NOMO-1 treated with DMSO at 0.1 percent for 48 hours (cell line): ENCODE measurements at regions not wholly inside any gene's neighbourhood (a gene's known extent, or its start where the extent isn't known, plus 50 kb on each side); places are given as distances from the start of the nearest gene placed in this dataset.

Source experiments
- DNase-seq: peaks from one replicate; lab custom pipeline; 2025; ENCODE audit not compliant: unreplicated experiment; lab: John Stamatoyannopoulos, UW

- DNase-seq, result no peak
Measured at GRCh38 chr7:106797937-106798336, 67.1 kb upstream of the PIK3CG start.

DNA sequence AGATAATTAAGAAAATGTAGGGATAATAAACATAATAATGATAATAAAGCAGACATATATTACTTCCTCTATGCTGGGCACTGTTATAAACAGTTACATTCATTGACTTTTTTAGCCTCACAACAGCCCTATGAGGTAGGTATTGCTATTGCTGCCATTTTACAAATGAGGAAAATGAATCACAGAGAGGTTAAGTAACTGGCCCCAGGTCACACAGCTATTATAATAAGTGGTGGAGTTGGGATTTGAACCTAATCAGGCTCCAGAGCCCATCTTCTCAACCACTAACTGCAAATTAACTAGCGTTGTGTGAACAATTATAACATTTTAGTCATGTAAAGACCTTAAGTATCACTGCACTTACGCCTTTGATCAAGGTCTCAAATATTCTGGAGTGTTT, 62.5 kb upstream of the PIK3CG start:
- no peak for DNase-seq

- no peak for DNase-seq
Measured at GRCh38 chr7:106806556-106806955, 58.5 kb upstream of the PIK3CG start.

GRCh38 chr7:106807474-106807873, 57.6 kb upstream of the PIK3CG start:
- DNase-seq, result no peak

DNA sequence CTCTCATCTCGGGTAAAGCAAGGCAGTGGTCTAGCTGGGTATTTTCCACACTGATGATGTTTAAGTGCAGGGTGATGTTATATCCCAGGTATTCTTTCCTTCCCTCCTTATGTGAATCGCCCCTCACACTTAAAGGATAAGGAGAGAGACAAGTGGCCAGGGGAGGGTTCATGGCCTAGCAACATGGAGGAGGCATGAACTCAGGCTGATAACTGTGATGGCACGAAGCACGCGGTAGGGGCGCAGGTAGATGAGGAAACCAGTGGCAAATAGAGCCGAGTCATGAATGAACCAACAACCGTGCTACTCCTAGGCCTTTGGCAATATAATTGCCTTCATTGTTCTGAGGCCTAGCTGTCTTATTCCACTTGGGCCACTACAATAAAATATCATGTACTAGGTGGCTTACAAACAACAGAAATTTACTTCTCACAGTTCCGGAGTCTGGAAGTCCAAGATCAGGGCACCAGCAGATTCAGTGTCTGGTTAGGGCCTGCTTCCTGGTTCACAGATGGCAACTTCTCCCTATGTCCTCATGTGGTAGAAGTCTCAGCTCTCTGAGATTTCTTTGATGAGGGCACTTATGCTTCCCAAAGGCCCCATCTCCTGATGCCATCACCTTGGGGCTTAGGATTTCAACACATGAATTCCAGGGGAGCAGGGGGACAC, 56.0 kb upstream of the PIK3CG start:
- DNase-seq, result no peak

DNA sequence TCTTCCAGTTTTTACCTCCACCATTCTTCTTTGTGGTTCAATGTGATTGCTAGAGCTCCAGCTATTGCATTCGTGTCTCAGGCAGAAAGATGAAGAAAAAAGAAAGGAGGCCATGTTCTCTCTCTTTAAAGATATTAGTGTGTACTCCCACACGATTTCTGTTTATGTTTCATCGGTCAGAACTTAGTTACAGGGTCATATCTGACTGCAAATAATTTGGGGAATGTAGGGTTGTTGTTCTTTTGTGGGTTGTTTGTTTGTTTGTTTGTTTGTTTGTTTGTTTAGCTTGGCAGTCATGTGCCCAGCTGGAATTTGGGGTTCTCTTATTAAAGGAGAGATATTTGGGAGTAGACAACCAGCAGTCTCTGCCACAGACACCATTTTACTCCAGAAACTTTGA, 53.6 kb upstream of the PIK3CG start:
- no peak for DNase-seq

DNA sequence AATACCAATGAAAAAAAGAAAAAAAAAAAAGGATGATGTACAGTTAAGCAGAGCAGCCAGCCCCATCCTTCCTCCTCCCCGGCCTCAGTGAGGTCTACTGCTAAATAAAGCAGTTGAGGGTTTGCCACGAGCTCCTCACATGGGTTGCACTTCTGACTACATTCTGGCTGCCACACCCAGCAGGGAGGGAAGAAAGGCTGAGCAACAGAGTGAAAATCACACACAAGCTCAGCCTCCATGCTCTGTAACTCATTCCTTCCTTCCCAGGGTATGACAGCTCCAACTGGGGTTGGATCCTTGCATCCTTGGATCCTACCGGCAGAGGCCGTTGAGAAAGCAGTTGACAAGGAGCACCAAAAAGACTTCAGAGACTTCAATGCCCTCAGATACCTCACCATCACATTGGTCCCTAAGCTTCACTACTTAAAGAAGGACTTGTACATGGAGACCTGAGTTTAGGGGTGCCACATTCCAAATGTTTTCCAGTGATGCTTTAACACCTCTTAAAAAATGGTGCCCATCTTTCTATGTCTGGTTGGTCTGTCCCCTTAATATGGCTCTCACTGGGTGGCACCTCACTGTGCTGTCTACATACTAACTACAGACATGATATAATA, 52.9 kb upstream of the PIK3CG start:
- DNase-seq, result peak; percentile 6

GRCh38 chr7:106813705-106814305, 51.3 kb upstream of the PIK3CG start:
- DNase-seq, result no peak

GRCh38 chr7:106814887-106815286, 50.2 kb upstream of the PIK3CG start:
- DNase-seq, result no peak
